ENCODE measurements at regions not wholly inside any gene's neighbourhood (a gene's known extent, or its start where the extent isn't known, plus 50 kb on each side); places are given as distances from the start of the nearest gene placed in this dataset.

- no peak for DNase-seq (ENCODE audit: low read depth in 3 of 3)
Measured at GRCh38 chr18:11322006-11322405, 172.6 kb upstream of the PIEZO2 start.

- no peak for DNase-seq (ENCODE audit: low read depth in 3 of 3)
Measured at GRCh38 chr18:11320986-11321385, 171.6 kb upstream of the PIEZO2 start.

DNA sequence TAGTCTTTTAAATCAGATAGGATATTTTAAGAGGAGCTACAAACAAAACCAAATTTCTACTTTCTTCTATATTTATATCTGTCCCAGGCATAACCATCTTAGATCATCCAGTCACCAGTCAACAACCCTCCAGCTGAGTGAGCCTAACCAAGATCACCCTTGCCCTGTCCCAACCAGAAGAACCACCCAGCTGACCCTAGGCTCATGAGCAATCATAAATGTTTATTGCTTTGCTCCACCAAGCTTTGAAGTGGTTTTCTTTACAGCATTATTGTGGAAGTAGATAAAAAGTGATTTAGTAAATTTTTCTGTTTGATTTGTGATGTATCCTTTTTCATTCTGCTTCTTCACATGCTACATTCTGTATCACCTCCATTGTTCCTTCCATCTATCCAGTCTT, 167.2 kb upstream of the PIEZO2 start:
- DNase-seq (ENCODE audit: low read depth in 3 of 3), result no peak

DNA sequence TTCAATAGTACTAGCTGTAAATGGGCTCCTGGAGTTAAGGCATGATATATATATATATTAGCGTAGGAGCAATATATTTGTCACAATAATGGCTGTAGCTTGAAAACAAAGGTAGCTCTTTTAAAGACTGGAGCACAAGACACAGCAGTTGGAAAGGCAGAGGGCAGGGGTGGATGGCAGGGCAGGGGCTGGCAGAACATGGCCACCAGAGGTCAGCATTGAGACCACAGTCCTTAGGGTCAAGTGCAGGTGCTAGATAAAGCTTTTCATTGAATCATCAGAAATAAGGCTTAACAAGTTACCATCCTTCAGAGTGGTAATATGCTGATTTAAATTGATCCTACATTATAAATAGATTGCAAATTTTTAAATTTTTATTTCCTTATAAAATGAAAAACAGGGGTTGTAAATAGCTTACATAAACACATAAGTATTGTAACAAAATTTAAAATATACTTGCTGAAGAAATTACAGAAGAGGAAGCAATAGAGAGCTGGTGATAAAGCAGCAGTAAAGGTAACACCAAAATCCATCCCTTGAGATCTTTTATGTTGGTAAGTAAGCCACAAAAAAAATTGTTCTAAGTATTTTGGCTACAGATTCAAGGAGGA, 161.2 kb upstream of the PIEZO2 start:
- peak in 2 of 3 donors; percentile 18 to 27 for DNase-seq (ENCODE audit: low read depth in 3 of 3)

- no peak for DNase-seq (ENCODE audit: low read depth in 3 of 3)
Measured at GRCh38 chr18:11309172-11309571, 159.8 kb upstream of the PIEZO2 start.

DNA sequence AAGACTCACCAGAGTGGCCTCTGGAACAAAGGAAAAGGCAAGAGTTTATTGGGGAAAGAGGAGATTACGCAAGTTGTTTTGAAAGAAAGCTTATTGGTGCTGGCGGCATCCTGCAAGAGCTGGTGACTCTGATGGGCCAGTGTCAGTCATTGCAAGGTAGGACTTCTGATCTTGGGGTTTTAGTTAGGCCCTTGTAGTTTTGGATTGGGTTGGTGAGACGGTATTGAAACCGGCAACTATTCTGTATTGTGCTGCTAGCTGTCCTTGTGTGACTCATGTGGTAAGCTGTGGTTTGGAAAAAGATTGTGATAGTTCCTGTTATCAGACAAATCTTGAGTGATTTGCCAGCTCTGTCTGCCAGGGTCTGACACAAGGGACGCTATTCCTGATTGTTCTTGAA, 159.1 kb upstream of the PIEZO2 start:
- no peak for DNase-seq (ENCODE audit: low read depth in 3 of 3)

- DNase-seq (ENCODE audit: low read depth in 3 of 3), result no peak
Measured at GRCh38 chr18:11307716-11308115, 158.3 kb upstream of the PIEZO2 start.

DNA sequence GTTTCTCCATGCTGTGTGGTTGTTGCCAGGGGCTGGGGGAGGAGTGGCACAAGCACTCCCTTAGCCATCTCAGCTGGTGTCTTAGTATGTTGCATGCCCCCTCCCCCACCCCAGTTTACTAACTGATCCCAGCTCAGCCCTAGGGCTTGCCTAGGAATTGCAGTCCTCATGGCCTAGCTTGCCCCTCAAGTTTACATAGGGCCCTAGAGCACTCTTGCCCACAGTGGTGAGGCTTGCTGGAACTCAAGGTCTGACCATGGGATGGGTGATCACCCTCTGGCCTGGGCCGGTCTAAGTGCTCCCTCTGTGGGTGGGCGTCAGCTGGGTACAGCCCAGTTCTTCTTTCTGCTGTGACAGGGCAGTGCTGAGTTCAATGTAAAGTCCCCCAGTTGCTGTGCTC, 156.1 kb upstream of the PIEZO2 start:
- DNase-seq (ENCODE audit: low read depth in 3 of 3), result no peak

- DNase-seq (ENCODE audit: low read depth in 3 of 3), result no peak
Measured at GRCh38 chr18:11304928-11305327, 155.6 kb upstream of the PIEZO2 start.

DNA sequence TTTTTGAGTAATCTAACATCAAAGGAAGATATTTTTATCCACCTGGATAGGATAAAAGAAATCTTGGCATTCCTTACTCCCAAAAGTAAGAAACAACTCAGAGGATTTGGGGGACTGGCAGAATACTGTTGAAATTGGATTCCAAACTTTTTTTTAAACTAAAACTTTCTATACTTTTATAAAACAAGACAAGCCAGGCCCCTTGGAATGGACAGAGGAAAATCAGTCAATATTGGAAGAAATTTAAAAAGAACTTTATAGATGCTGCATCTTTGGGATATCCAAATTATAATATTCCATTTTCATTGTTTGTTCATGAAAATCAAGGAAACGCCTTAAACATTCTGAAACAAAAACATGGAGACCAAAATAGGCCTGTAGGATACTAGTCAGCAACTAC, 147.6 kb upstream of the PIEZO2 start:
- DNase-seq (ENCODE audit: low read depth in 3 of 3), result no peak

DNA sequence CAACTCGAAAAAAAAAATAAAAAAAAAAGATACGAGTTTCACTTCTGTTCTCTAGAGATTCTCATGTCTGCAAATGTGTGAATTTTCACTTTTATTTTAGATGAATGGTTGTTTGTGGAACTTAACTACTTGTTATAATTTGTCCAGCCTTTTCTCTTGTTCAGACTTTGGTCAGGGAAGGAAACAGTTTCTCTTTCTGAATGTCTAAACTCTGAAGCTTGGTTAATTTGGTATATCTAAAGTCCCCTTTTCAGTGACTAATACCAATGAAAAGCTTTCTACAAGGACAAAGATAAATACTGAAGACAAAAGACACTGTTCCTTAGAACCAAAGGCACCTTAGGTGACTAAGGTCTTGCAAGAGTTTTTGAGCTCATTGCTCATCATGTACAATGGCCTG, 144.4 kb upstream of the PIEZO2 start:
- no peak for DNase-seq (ENCODE audit: low read depth in 3 of 3)

GRCh38 chr18:11290786-11291185, 141.4 kb upstream of the PIEZO2 start:
- DNase-seq (ENCODE audit: low read depth in 3 of 3), result no peak

DNA sequence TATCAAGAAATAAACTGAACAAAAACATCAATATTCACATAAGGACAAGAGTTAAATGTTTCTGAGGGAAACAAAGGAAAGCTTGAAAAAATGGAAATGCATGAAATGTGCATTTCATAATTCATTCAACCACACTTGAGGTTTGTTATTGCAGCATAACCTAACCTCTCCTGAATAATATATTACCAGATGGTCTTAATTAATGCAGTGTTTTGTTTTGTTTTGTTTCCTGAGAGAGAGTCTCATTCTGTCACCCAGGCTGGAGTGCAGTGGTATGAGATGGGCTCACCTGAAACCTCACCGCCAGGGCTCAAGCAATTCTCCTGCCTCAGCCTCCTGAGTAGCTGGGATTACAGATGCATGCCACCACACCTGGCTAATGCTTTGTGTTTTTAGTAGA, 139.9 kb upstream of the PIEZO2 start:
- no peak for DNase-seq (ENCODE audit: low read depth in 3 of 3)

DNA sequence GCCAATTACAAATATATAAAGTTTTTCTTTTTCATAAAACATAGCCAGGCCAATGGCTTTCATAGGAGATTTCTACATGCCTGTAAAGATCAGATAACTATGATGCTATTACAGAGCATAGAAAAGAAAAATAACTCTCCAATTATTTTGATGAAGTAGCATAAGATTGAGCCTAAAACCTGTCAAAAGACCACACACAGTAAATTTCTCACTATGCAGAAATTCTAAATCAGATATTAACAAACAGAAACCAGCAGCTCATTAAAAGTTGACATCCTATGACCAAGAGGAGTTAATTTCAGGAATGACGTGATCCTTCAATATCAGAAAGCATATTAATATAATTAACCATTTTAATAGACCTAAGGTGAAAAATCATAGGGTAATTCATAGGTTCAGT, 139.0 kb upstream of the PIEZO2 start:
- DNase-seq (ENCODE audit: low read depth in 3 of 3), result no peak

DNA sequence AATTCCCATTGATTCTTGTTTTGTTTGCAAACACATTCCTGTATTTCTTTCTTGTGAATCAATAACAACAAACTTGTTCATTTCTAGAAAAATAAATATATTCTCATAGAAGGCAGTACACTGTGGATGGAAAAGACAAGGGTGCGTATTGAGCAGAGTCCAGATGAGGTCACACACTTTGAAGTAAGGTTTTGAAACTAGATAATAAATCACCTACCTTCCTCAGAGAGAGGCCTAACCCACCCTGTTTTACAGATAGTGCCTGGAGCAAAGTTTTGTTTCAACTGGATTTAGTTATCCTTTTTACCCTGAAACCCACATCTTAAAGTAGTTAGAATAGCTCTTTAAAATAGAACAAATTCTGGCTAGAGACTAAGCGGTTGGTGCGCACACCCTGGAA, 137.1 kb upstream of the PIEZO2 start:
- DNase-seq (ENCODE audit: low read depth in 3 of 3), result no peak

DNA sequence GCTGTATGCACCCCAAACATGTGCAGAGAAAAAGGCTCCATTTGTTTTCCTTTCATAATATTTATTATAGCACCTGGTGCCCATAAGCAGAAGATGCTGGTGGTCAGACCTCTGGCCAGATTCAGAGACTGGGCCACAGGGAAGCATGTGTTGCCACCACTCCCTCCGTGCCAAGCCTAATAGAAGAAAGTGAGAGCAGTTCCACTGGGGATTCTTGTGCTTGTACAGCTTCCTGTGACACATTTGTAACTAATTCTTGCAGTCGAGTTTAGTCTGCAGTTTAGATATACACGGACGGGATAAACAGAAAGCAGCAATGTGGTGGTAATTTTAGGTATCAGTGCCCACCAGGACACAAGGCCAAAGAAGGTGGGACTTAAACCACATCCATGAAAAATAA, 135.4 kb upstream of the PIEZO2 start:
- no peak for DNase-seq (ENCODE audit: low read depth in 3 of 3)

GRCh38 chr18:11284349-11284748, 135.0 kb upstream of the PIEZO2 start:
- DNase-seq (ENCODE audit: low read depth in 3 of 3), result no peak

- no peak for DNase-seq (ENCODE audit: low read depth in 3 of 3)
Measured at GRCh38 chr18:11283479-11284161, 134.3 kb upstream of the PIEZO2 start.

GRCh38 chr18:11279461-11279860, 130.1 kb upstream of the PIEZO2 start:
- no peak for DNase-seq (ENCODE audit: low read depth in 3 of 3)

- no peak for DNase-seq (ENCODE audit: low read depth in 3 of 3)
Measured at GRCh38 chr18:11276678-11277077, 127.3 kb upstream of the PIEZO2 start.

- DNase-seq (ENCODE audit: low read depth in 3 of 3), result no peak
Measured at GRCh38 chr18:11274144-11274794, 124.9 kb upstream of the PIEZO2 start.

GRCh38 chr18:11272516-11272915, 123.1 kb upstream of the PIEZO2 start:
- DNase-seq (ENCODE audit: low read depth in 3 of 3), result no peak

GRCh38 chr18:11271954-11272353, 122.6 kb upstream of the PIEZO2 start:
- no peak for DNase-seq (ENCODE audit: low read depth in 3 of 3)
